Gastrocnemius medialis (tissue), 4 donors: ENCODE measurements at regions not wholly inside any gene's neighbourhood (a gene's known extent, or its start where the extent isn't known, plus 50 kb on each side); places are given as distances from the start of the nearest gene placed in this dataset.

Experiments
- POLR2A ChIP-seq, 2 donors: fragments of 450-650 bp; IDR thresholded peaks; one replicate each; pipeline ENCODE4 v1.6.1; 2017; ENCODE audit warnings: antibody characterized with exemption in 2 of 2, mild to moderate bottlenecking in 2 of 2, moderate library complexity in 2 of 2
- TF ChIP-seq, protein P1 (sequence below), 5 experiments: fragments of 450-650 bp in 3 of 5; fragments of 200-600 bp in 2 of 5; sonication (generic) in 2 of 5; IDR thresholded peaks in 4 of 5; conservative IDR thresholded peaks in 1 of 5; 1 replicate in 4 of 5; 2 replicates in 1 of 5; pipeline ENCODE4 v1.5.1; 2016 to 2019; ENCODE audit warnings: antibody characterized with exemption in 5 of 5, mild to moderate bottlenecking in 3 of 5, moderate library complexity in 3 of 5

GRCh38 chr22:34010259-34010658 lies 90.0 kb upstream of the LARGE1 start:
- TF ChIP-seq, protein P1, sequence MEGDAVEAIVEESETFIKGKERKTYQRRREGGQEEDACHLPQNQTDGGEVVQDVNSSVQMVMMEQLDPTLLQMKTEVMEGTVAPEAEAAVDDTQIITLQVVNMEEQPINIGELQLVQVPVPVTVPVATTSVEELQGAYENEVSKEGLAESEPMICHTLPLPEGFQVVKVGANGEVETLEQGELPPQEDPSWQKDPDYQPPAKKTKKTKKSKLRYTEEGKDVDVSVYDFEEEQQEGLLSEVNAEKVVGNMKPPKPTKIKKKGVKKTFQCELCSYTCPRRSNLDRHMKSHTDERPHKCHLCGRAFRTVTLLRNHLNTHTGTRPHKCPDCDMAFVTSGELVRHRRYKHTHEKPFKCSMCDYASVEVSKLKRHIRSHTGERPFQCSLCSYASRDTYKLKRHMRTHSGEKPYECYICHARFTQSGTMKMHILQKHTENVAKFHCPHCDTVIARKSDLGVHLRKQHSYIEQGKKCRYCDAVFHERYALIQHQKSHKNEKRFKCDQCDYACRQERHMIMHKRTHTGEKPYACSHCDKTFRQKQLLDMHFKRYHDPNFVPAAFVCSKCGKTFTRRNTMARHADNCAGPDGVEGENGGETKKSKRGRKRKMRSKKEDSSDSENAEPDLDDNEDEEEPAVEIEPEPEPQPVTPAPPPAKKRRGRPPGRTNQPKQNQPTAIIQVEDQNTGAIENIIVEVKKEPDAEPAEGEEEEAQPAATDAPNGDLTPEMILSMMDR (IDR thresholded peaks at IDR 0.05 in 4 of 5, conservative IDR thresholded peaks at IDR 0.05 in 1 of 5) = no peak
- no peak for TF ChIP-seq POLR2A (IDR thresholded peaks at IDR 0.05)
